ENCODE measurements at regions not wholly inside any gene's neighbourhood (a gene's known extent, or its start where the extent isn't known, plus 50 kb on each side); places are given as distances from the start of the nearest gene placed in this dataset.

DNA sequence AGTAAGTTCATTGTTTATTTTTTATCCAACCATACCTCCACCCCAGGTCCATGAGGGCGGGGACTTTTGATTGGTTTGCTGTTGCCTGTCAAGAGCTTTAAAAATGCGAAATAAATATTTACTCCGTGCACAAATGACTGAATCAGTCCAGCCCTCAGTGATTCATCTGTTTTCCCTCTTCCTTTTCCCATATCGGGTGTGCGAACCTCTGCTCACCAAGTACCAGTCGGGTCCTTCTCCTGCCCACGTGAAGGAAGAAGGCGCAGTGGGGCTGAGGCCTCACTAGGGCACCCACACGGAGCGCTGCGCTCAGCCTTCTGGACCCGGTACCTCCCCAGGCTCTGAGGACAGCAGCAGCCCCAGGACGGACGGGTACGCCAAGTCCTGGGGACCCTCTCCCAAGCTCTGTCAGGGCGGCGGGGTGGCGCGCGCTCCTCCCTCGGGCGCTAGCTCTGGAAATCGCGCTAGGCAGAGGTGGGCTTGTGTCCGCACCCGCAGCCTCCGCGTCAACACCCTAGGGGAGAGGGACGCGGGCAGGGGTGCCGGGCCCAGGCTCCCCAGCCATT is 70.5 kb upstream of the EPHB3 start:
- Histone ChIP-seq H3K9me3 (no peaks in the 10 kb centered on the region), H3K27ac (ENCODE audit: low read length) (no peak overlapping the region), H3K4me1 (ENCODE audit: control insufficient read depth in 1 of 2, extremely low read depth in 1 of 2, insufficient read depth in 2 of 2, low read length in 2 of 2) (peaks cover 0 to 6% of the 10 kb centered on the region in 2 experiments), H3K4me3 (ENCODE audit: control insufficient read depth in 1 of 2, extremely low read depth in 1 of 2, low read length in 1 of 2) (no peak overlapping the region), H3K36me3 (ENCODE audit: control insufficient read depth in 2 of 2, extremely low read depth in 1 of 2, insufficient read depth in 1 of 2, low read length in 1 of 2) (no peaks in the 10 kb centered on the region), H3K27me3 (replicated peaks in 1 of 2; ENCODE audit: control insufficient read depth in 2 of 2, extremely low read depth in 1 of 2, insufficient read depth in 2 of 2, low read length in 1 of 2) (peaks cover 0 to 49% of the 10 kb centered on the region in 2 experiments)
- ChIA-PET POLR2A (no interaction called here), CTCF (interaction anchor here in 1 of 2 donors (0.6 kb wide), 1 partner anchor 13 kb away, joined by 3 read pairs; no protein-coding TSS in a partner anchor)
- no peak for DNase-seq
- Mint-ChIP-seq H3K4me3 (no peak overlapping the region), H3K36me3 (no peaks in the 10 kb centered on the region), H3K27ac (no peak overlapping the region), H3K4me1 (peaks cover 6 to 13% (median 11%) of the 10 kb centered on the region in 3 donors), H3K9me3 (no peaks in the 10 kb centered on the region), H3K27me3 (peaks cover 26 to 53% of the 10 kb centered on the region in 2 donors)
- ATAC-seq (replicated peaks in 1 of 4) = no peak
- 95% methylated on average over 27 of the region's 31 CpGs for WGBS (ENCODE audit: insufficient coverage)

- POLR2A ChIA-PET = no interaction called here
- ATAC-seq (replicated peaks in 1 of 4) (peak in 1 of 4 experiments; percentile 95), DNase-seq (peak in 4 of 35 experiments; percentile 2 to 26 (median 5))
- no peak overlapping the region for H3K27ac ChIP-seq (ENCODE audit: low read length)
- CTCF ChIA-PET = interaction anchor here in 1 of 2 donors (0.6 kb wide), 1 partner anchor 286 kb away, joined by 3 read pairs; no protein-coding TSS in a partner anchor
- peak overlapping the region in 2 of 3 donors; percentile 18 to 77 for H3K4me3 Mint-ChIP-seq
- peaks cover 0 to 48% of the 10 kb centered on the region in 2 experiments for H3K27me3 ChIP-seq (replicated peaks in 1 of 2; ENCODE audit: control insufficient read depth in 2 of 2, extremely low read depth in 1 of 2, insufficient read depth in 2 of 2, low read length in 1 of 2)
- H3K4me3 ChIP-seq (ENCODE audit: control insufficient read depth in 1 of 2, extremely low read depth in 1 of 2, low read length in 1 of 2) = peak overlapping the region in 1 of 2 donors; percentile 15
- no peaks in the 10 kb centered on the region for H3K9me3 Mint-ChIP-seq
- no peaks in the 10 kb centered on the region for H3K9me3 ChIP-seq
- H3K36me3 ChIP-seq (ENCODE audit: control insufficient read depth in 2 of 2, extremely low read depth in 1 of 2, insufficient read depth in 1 of 2, low read length in 1 of 2) = no peaks in the 10 kb centered on the region
- H3K27ac Mint-ChIP-seq = no peak overlapping the region
- peaks cover 0 to 6% of the 10 kb centered on the region in 2 experiments for H3K4me1 ChIP-seq (ENCODE audit: control insufficient read depth in 1 of 2, extremely low read depth in 1 of 2, insufficient read depth in 2 of 2, low read length in 2 of 2)
- H3K4me1 Mint-ChIP-seq = peaks cover 6 to 13% (median 11%) of the 10 kb centered on the region in 3 donors
- H3K36me3 Mint-ChIP-seq = no peaks in the 10 kb centered on the region
- H3K27me3 Mint-ChIP-seq = peaks cover 31 to 59% of the 10 kb centered on the region in 2 donors
- 1% methylated on average over 18 of the region's 34 CpGs for WGBS (ENCODE audit: insufficient coverage)
Observed at GRCh38 chr3:184491867-184492615, 69.5 kb upstream of the EPHB3 start.

GRCh38 chr3:184496933-184497332 is 64.7 kb upstream of the EPHB3 start:
- Mint-ChIP-seq H3K9me3 (no peaks in the 10 kb centered on the region), H3K27me3 (peaks cover 47 to 63% of the 10 kb centered on the region in 2 donors), H3K4me1 (peaks cover 6 to 12% (median 11%) of the 10 kb centered on the region in 3 donors), H3K36me3 (no peaks in the 10 kb centered on the region), H3K4me3 (no peak overlapping the region), H3K27ac (no peak overlapping the region)
- Histone ChIP-seq H3K27me3 (replicated peaks in 1 of 2; ENCODE audit: control insufficient read depth in 2 of 2, extremely low read depth in 1 of 2, insufficient read depth in 2 of 2, low read length in 1 of 2) (peaks cover 0 to 52% of the 10 kb centered on the region in 2 experiments), H3K9me3 (no peaks in the 10 kb centered on the region), H3K27ac (ENCODE audit: low read length) (no peak overlapping the region), H3K4me1 (ENCODE audit: control insufficient read depth in 1 of 2, extremely low read depth in 1 of 2, insufficient read depth in 2 of 2, low read length in 2 of 2) (peaks cover 0 to 6% of the 10 kb centered on the region in 2 experiments), H3K4me3 (ENCODE audit: control insufficient read depth in 1 of 2, extremely low read depth in 1 of 2, low read length in 1 of 2) (no peak overlapping the region), H3K36me3 (ENCODE audit: control insufficient read depth in 2 of 2, extremely low read depth in 1 of 2, insufficient read depth in 1 of 2, low read length in 1 of 2) (no peaks in the 10 kb centered on the region)
- ATAC-seq (replicated peaks in 1 of 4) (no peak), DNase-seq (no peak)
- ChIA-PET CTCF (no interaction called here), POLR2A (no interaction called here)
- WGBS (ENCODE audit: insufficient coverage) = no CpG with 5 or more reads among the region's 3 CpGs

DNA sequence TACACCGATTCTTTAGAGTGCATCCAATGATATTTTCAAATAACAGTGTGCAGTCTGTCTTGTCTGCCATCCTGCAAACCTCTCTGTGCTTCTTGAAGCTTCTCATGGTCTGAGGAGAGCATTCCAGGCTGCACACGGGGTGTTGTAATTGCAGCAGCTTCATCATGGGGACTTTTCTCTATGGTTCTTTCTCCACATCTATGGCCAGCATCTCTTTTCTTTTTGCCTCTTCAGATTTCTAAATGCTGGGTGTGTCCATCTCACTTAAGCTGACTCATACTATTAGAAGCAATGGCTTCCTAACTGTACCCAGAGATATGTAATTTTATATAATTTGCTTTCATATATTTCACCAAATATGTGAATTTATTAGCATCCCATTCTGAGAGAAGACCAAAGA is 63.8 kb upstream of the EPHB3 start:
- no peaks in the 10 kb centered on the region for H3K36me3 Mint-ChIP-seq
- Histone ChIP-seq H3K4me3 (ENCODE audit: control insufficient read depth in 1 of 2, extremely low read depth in 1 of 2, low read length in 1 of 2) (no peak overlapping the region), H3K27ac (ENCODE audit: low read length) (no peak overlapping the region), H3K36me3 (ENCODE audit: control insufficient read depth in 2 of 2, extremely low read depth in 1 of 2, insufficient read depth in 1 of 2, low read length in 1 of 2) (no peaks in the 10 kb centered on the region), H3K27me3 (replicated peaks in 1 of 2; ENCODE audit: control insufficient read depth in 2 of 2, extremely low read depth in 1 of 2, insufficient read depth in 2 of 2, low read length in 1 of 2) (peaks cover 0 to 47% of the 10 kb centered on the region in 2 experiments), H3K9me3 (no peaks in the 10 kb centered on the region), H3K4me1 (ENCODE audit: control insufficient read depth in 1 of 2, extremely low read depth in 1 of 2, insufficient read depth in 2 of 2, low read length in 2 of 2) (no peaks in the 10 kb centered on the region)
- H3K4me1 Mint-ChIP-seq = peaks cover 0 to 6% (median 5%) of the 10 kb centered on the region in 3 donors
- DNase-seq = no peak
- peaks cover 0 to 5% (median 0%) of the 10 kb centered on the region in 3 donors for H3K9me3 Mint-ChIP-seq
- 100% methylated on average over 1 of the region's 2 CpGs for WGBS (ENCODE audit: insufficient coverage)
- no peak for ATAC-seq (replicated peaks in 1 of 4)
- peaks cover 49 to 62% of the 10 kb centered on the region in 2 donors for H3K27me3 Mint-ChIP-seq
- H3K4me3 Mint-ChIP-seq = no peak overlapping the region
- ChIA-PET CTCF (no interaction called here), POLR2A (no interaction called here)
- no peak overlapping the region for H3K27ac Mint-ChIP-seq

DNA sequence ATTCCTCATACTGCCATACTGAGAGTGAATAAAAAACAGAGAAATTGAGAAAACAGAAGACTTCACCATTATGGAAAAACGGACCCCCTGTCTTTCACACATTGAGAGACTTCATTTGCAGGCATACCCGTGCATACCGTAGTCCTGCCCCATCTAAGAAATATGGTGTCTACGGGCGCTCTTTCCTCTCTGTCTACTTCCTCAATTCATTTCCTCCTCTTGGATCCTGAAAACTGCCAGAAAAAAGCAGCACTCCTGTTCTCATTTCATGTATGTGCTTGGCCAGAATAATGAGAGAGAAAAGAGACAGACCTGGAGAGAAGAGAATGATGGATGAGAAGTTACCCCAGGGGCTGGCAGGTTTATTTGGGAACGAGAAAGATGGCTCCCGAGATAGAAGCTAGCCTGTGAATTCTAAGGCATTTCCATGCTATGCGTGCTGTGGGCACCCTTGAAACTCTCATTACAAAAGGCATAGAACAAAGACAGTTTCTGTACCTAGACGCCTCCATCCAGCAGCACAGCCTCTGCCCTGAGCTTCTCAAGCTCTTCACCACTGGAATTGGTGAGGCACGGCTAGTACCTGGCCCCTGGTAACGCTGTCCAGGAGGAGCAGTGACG is 62.5 kb upstream of the EPHB3 start:
- Mint-ChIP-seq H3K4me1 (no peaks in the 10 kb centered on the region), H3K36me3 (no peaks in the 10 kb centered on the region), H3K4me3 (no peak overlapping the region), H3K27me3 (peaks cover 37 to 58% of the 10 kb centered on the region in 2 donors), H3K27ac (no peak overlapping the region), H3K9me3 (peaks cover 0 to 5% (median 0%) of the 10 kb centered on the region in 3 donors)
- no peaks in the 10 kb centered on the region for H3K9me3 ChIP-seq
- H3K4me3 ChIP-seq (ENCODE audit: control insufficient read depth in 1 of 2, extremely low read depth in 1 of 2, low read length in 1 of 2) = no peak overlapping the region
- ATAC-seq (replicated peaks in 1 of 4) (no peak), DNase-seq (no peak)
- H3K36me3 ChIP-seq (ENCODE audit: control insufficient read depth in 2 of 2, extremely low read depth in 1 of 2, insufficient read depth in 1 of 2, low read length in 1 of 2) = no peaks in the 10 kb centered on the region
- peaks cover 0 to 38% of the 10 kb centered on the region in 2 experiments for H3K27me3 ChIP-seq (replicated peaks in 1 of 2; ENCODE audit: control insufficient read depth in 2 of 2, extremely low read depth in 1 of 2, insufficient read depth in 2 of 2, low read length in 1 of 2)
- no peak overlapping the region for H3K27ac ChIP-seq (ENCODE audit: low read length)
- WGBS (ENCODE audit: insufficient coverage) = 63% methylated on average over 9 of the region's 12 CpGs
- CTCF ChIA-PET = no interaction called here
- POLR2A ChIA-PET = no interaction called here
- H3K4me1 ChIP-seq (ENCODE audit: control insufficient read depth in 1 of 2, extremely low read depth in 1 of 2, insufficient read depth in 2 of 2, low read length in 2 of 2) = no peaks in the 10 kb centered on the region

DNA sequence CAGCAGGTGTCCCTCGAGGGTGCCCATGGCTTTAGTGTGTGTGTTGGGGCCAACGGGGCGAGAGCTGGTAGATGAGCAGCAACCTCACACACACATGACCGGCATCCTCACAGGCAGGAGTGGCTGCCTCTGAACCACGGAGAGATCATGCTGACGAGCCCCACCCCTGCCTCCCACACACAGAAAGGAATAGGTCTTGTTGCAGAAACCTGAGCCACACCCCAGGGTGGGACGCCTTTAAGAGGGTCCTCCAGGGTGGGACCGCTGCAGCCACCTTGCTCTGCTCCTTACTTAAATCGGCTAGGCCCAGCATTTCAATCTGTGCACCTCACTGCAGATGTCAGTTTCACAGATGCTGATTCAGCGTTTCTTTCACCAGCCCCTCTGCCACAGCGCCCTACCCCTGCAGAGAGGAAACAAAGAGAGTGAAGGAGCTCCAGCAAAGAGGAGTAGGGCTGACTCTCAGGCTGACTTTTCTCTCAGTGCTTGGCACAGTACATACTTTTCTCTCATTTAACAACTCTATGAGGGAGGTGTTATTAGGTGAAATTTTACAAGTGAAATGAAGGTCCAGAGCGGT is 61.2 kb upstream of the EPHB3 start:
- ChIA-PET POLR2A (no interaction called here), CTCF (no interaction called here)
- no peak overlapping the region for H3K27ac Mint-ChIP-seq
- no peak overlapping the region for H3K4me3 Mint-ChIP-seq
- no peak overlapping the region for H3K4me3 ChIP-seq (ENCODE audit: control insufficient read depth in 1 of 2, extremely low read depth in 1 of 2, low read length in 1 of 2)
- H3K4me1 ChIP-seq (ENCODE audit: control insufficient read depth in 1 of 2, extremely low read depth in 1 of 2, insufficient read depth in 2 of 2, low read length in 2 of 2) = no peaks in the 10 kb centered on the region
- DNase-seq (no peak), ATAC-seq (replicated peaks in 1 of 4) (no peak)
- no peaks in the 10 kb centered on the region for H3K36me3 Mint-ChIP-seq
- WGBS (ENCODE audit: insufficient coverage) = 73% methylated on average over 5 of the region's 12 CpGs
- no peaks in the 10 kb centered on the region for H3K9me3 ChIP-seq
- H3K36me3 ChIP-seq (ENCODE audit: control insufficient read depth in 2 of 2, extremely low read depth in 1 of 2, insufficient read depth in 1 of 2, low read length in 1 of 2) = no peaks in the 10 kb centered on the region
- no peak overlapping the region for H3K27ac ChIP-seq (ENCODE audit: low read length)
- peaks cover 0 to 5% (median 0%) of the 10 kb centered on the region in 3 donors for H3K9me3 Mint-ChIP-seq
- H3K27me3 ChIP-seq (replicated peaks in 1 of 2; ENCODE audit: control insufficient read depth in 2 of 2, extremely low read depth in 1 of 2, insufficient read depth in 2 of 2, low read length in 1 of 2) = peaks cover 0 to 27% of the 10 kb centered on the region in 2 experiments
- no peaks in the 10 kb centered on the region for H3K4me1 Mint-ChIP-seq
- H3K27me3 Mint-ChIP-seq = peaks cover 31 to 53% of the 10 kb centered on the region in 2 donors

All from T-cell (primary cell).